ENCODE measurements at regions not wholly inside any gene's neighbourhood (a gene's known extent, or its start where the extent isn't known, plus 50 kb on each side); places are given as distances from the start of the nearest gene placed in this dataset.
"Not testable (repeated sequence)": the region's sequence is repeated elsewhere in the genome, so short reads cannot be mapped to it uniquely, and the experiment has no call there.

DNA sequence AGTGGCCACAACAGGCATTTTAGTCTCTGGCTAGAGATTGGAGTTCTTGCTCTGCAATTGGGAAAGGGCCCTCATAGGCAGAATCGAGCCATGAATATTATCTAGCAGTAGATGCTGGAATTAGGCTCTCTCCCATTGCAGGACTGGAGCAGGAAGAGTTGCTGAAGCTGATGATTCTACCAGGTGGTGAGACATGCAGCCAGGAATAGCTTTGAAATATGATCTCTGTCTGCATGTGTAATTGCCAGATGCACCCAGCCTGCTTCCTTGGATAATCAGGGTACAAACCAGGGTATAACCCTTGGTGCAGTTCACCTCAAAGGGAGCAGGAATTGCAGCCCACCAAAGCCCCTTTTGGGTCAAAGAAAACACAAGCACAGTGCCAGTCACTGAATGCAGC, 211.4 kb upstream of the FTMT start:
- peak; percentile 40 for DNase-seq (ENCODE audit: low spot score)

DNA sequence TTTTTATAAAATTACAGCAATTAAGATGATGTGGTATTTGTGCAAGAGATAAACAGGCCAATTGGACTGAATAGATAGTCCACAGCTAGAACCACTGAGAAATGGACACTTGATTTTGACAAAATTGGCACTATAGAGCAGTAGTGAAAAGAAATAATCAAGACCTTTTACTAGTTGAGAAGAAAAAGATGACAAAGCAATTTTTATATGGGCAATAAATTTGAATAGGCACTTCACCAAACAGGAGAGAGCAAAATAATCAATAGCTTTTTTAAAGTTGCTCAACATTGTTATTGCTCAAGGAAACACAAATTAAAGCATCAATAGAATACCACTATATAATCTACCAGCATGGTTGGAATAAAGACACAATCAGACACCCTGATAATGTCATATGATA, 193.5 kb upstream of the FTMT start:
- DNase-seq (ENCODE audit: low spot score), result no peak

DNA sequence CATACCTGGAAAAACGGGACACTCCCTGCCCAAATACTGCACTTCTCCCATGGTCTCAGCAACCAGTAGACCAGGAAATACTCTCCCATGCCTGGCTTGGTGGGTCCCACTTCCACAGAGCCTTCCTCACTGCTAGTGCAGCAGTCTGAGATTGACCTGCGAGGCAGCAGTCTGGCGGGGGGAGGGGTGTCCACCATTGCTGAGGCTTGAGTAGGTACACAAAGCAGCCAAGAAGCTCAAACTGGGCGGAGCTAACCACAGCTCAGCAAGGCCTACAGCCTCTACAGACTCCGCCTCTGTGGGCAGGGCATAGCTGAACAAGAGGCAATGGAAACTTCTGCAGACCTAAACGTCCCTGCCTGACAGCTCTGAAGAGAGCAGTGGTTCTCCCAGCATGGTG, 191.5 kb upstream of the FTMT start:
- DNase-seq (ENCODE audit: low spot score), result no peak

DNA sequence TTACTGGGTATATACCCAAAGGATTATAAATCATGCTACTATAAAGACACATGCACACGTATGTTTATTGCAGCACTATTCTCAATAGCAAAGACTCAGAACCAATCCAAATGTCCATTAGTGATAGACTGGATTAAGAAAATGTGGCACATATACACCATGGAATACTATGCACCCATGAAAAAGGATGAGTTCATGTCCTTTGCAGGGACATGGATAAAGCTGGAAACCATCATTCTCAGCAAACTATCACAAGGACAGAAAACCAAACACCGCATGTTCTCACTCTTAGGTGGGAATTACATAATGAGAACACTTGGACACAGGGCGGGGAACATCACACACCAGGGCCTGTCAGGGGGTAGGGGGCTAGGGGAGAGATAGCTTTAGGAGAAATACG, 186.1 kb upstream of the FTMT start:
- DNase-seq (ENCODE audit: low spot score), result not testable (repeated sequence)

DNA sequence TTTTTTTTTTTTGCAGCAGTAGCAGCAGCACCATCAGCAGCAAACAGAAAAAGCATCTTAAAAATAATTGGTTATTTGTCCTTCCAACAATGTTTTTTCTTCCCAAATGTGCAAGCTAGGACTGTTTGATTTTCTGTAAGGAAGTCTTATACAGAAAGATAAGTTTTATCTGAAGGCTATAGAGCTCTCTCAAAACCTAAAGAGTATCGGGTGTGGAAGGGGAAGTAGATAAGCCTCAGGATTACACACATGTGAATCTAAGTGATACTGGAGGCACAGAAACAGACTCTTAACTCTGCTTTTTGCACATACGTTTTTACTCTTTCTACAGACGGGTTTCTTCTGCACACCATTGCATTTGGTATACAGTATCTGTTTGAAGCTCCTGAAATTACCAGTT, 184.4 kb upstream of the FTMT start:
- no peak for DNase-seq (ENCODE audit: low spot score)

DNA sequence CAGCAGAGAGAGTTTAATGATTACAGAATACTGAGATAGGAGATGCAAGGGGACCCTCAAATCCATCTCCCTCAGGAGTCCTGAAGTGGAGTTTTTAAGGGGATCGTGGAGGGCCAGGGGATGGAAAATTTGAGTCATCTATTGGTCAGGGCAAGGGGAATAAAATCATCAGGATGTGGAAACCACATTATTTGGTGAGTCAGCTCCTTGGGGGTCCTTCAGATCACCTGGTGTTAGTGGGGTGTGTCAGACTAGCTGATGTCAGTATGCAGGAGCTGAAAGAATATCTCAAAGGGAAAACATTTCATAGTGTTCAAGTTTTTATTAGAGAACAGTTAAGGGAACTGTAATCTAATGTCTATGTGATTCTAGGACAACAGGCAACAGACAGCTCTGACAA, 183.0 kb upstream of the FTMT start:
- no peak for DNase-seq (ENCODE audit: low spot score)

DNA sequence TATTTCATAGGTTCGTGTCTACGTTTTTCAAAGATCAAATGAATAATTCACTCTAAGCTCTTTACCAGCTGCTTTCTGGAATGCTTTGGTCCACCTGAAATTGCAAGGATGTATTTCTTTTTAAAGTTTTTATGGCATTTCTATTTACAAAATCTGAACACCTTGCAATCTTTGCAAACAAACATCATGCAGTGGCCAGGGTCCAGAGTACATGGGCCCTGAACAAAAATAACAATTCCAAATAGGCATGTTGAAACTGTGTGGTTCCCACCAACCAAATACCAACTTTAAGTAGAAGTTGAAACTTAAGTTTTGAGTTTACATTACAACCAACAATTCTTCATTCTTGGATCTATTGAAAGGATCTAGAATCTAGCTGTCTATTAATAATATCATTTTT, 180.1 kb upstream of the FTMT start:
- DNase-seq (ENCODE audit: low spot score), result no peak

DNA sequence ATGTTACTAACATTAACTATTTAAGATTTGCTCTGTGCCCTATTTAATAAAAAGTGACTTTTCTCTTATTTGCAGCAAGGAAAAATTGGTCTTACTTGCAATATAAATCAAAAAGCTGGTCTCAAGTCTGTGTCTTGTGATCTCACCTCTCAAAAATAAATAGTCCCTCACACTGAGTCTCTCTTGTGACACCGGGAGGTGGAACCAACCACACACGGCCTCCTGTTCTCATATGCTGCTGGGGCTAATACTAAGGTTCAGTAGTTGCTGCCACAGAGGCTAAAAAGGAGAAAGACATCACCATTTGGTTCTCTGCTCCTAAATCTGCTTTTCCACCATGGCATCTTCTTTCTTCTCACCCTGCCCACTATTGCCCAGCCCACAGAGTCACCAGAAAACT, 175.8 kb upstream of the FTMT start:
- DNase-seq (ENCODE audit: low spot score), result no peak

DNA sequence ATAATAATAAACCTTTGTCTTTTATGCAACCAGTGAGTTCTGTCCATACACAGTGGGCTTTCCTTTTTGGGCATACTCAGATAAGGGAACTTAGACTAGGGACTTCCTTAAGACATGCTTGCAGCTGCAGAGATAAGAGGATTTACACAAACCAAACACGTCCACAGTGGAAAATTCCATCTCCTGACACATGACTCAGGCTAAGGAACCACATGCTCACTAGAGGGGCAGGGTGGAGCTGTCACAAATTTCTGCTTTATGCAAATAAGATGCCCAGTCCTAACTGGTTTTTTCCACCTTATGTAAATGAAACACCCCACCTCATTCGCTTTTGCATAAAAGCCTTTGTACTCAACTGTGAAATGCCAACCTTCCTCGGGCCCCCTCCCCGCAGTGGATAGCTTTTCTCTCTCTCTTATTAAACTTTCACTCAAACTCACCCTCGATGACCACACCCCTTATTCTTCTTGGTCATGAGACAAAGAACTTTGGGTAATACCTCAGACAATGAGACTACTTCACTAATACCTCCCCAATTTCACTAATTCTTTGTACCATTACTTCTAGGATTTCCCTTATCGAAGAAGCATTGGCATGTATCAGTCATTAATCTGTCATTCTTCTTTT, 170.3 kb upstream of the FTMT start:
- DNase-seq (ENCODE audit: low spot score), result no peak

DNA sequence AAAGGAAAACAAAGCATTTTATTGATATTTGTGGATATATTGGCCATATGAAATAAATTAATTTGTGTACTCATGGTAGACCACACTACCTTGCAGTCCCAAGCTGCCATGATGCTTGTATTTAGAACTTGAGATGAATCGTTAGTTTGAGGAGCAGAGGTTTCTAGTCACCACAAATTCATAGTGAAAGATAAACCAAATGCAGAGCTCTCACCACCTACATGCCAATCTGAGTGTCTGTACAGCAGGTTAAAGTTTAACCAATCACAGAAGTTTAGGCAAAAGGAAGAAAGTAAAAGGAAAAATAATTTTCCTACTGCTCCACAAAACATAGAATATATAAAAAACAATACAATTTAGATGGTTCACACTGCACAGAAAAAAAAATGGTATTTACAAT, 163.6 kb upstream of the FTMT start:
- DNase-seq (ENCODE audit: low spot score), result no peak

DNA sequence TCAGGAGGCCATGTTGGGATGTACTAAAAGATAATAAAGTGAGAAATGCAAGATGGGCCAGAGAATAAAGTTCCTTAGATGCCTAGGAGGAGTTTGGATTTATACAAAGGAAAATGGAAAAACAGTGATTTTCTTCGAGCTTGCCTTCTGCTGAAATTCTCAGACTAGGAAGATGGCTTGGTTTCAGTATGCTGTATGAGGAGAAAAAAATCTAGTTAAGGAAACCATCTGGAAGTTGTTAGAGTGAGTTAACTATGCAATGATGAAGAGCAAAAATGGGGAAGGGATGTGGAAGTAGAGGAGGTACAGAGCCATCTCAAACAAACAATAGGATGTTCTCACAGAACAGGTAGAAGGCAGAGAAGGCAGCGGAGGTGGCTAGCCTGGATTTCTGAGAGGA, 162.9 kb upstream of the FTMT start:
- no peak for DNase-seq (ENCODE audit: low spot score)

DNA sequence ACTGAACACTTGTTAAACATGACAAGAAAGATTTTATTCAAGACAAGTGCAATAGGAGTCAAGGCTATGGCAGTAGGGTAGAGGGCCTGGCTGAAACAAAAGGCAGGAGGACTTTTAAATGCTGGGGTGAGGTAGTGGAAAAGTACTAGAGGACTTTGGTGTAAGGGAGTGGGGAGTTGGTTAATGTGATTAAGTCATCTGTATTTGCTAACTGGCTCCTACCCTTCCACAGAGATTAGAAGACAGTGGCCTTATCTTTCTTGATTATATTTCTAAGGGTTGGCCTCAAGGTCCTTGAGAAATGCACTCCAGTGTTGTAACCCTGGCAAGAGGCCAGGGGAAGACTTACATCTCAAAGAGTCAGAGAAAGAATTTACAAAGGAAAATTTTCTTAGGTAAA, 160.2 kb upstream of the FTMT start:
- DNase-seq (ENCODE audit: low spot score), result peak; percentile 20

DNA sequence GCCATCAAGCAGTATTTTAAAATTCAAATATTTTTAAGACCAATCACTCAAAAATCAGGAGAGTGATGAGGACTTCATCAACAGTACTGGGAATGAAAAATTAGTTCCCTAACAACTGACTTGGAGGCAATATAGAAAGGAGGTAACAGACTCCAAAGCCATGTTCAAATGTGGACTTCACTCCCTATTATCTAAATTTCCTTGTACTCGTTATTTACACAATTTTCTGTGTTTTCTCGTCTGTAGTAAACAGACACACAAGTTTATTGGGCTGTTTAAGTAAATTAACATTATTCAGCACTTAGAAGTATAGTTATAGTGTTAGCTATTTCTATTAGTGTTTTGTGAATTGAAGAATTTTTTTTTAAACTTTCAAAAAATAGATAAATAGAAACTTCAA, 159.5 kb upstream of the FTMT start:
- DNase-seq (ENCODE audit: low spot score), result no peak

DNA sequence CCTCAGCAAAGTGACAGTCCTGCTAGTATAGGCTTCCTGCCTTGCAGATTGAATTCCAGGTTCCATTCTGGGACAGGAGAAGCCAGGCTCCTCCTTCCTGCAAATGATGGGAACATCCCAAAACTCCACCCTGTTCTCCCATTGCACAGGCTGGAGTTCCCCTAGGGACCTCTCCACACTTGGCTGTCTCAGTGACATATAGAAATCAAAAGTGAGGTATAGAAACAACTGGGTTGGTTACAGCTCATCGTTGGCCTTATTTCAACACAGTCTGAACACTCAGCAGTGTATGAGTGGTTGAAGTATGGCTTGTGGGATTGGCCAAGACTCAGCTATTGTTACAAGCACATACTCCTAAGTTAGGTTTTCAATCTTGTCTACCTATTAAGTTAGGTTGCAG, 157.8 kb upstream of the FTMT start:
- DNase-seq (ENCODE audit: low spot score), result no peak

DNA sequence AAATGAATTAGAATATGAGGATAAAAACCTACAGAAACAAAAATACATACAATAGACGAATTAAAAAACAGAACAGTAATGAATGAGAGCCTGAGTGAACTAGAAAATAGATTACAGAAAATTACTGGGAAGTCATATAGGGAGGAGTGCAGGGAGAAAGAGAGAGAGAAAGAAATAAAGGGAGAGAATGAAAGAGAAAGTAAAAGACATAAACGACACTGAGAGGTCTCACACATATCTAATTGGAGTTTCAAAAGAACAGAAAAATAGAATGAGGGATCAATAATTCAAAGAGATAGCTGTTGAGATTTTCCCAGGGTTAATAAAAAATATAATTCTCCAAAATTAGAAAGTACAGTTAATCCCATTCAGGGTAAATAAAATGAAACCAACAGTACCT, 156.4 kb upstream of the FTMT start:
- no peak for DNase-seq (ENCODE audit: low spot score)

DNA sequence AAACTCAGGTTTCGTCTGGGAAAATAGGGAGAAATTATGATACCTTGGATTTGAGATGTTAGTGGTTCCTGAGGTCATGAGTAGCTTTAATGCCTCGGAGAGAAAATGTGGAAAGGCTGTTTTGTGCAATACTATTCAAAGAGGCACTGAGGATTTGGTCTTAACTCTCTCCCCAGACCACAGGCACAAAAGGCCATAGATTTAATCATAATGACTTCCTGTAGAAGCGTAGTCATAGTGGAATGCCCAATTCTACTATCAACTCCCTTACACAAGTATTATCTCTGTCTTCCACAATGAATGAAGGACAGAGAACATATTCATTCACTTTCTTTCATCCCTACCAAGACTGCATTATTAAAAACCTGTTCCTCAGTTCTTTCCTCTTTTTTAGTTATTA, 153.0 kb upstream of the FTMT start:
- no peak for DNase-seq (ENCODE audit: low spot score)

DNA sequence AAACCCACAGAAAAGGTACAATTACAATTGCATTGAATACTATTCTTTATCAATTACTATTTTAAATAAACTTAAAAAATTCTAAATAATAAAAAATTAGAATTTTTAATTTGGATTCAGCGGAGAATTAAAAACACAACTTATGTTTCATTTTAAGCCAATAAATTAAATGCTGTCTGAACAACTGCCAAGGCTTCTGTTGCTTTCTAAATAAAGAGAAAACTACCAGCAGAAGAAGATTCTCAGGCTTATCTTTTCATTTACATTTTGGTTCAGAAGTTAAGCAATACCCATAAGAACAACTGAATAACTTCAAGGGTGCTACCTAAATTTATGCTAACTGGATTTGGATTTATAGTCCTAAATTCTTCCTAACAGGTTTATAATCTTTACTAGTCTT, 150.0 kb upstream of the FTMT start:
- DNase-seq (ENCODE audit: low spot score), result no peak

DNA sequence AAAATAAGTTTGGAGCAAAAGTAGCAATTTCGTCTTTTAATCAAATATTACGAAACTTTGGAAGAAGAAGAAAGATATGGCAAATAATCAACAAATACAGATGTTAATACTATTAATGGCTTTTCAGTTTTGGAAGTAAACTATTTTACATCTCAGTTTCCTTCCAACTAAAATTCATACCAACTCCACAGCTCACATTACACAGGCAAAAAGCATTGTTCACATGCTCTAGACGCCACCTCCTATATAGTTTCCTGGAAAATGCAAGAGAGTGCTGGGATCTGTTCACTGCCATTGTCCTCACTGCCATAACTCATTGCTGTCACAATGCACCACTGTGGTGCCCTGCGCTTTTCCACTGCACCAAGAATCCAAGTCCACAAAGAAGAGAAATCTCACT, 149.0 kb upstream of the FTMT start:
- DNase-seq (ENCODE audit: low spot score), result no peak

DNA sequence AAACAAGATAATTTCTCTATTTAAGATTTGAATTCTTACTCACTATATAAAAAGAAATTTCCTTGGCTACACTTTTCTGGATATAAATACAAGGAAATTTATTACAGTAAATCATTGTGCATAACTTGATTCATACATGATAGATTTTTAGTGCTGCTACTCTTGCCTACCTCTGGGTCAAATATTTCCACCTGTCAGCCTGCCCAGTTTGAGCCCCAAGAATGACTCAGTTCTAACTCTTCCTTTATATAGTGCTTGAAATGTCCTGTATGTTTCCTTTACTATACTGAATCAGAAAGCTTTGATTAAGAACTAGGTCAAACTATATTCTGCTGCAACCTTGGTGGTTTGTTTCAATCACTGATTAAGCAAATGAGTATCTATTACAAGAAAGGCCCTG, 147.4 kb upstream of the FTMT start:
- no peak for DNase-seq (ENCODE audit: low spot score)

DNA sequence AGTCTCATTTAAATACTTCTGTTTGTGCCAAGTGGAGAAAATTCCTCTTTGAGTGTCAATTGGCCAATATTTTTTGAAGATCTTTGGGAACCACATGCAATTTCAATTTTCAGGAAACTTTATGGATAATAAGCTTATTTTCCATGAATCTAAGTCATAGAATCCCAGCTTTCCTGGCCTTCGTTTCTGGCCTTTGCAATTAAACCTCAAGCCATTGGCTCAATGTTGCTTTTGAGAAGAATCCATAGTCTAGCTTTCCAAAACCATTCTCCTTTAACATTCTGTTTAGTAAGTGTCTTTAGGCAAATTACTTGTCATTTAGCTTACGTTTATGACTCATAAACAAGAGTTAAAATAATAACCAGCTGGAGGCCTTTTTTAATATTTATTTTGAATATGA, 145.0 kb upstream of the FTMT start:
- no peak for DNase-seq (ENCODE audit: low spot score)

DNA sequence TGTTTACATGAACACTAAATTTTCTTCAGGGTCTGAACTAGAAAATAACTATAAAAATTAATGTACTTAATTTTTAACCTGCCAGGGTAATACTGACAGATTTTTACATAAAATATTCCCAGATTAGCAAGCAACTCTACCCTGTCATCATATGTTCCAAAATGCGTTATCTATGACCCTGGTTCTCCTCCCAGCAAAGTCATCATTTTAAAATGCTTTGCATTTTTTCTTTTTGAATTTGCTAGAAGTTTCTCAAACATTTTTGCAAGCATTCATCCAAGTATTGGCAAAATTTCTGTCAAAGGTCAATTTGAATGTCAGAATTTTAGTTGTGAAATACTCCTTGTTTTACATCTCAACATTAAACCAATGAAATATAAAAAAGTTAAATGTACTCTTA, 144.5 kb upstream of the FTMT start:
- no peak for DNase-seq (ENCODE audit: low spot score)

DNA sequence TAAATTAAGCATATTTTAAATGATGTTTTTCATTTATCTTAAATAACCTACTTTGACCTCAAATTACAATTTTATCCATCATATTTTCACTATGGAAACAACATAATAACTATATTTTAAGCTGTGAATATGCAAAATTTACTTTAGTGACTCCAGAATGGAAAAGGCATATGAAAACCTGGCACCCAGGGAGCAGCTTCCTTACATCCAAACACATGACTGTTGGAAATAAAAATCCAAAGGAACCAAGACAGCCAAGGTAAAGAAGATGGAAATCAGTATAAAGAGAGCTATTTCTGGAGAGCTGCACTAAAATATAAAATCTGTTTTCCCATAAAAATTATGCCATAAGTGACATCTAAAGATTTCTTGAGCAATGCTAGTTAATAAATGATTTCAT, 140.3 kb upstream of the FTMT start:
- no peak for DNase-seq (ENCODE audit: low spot score)

DNA sequence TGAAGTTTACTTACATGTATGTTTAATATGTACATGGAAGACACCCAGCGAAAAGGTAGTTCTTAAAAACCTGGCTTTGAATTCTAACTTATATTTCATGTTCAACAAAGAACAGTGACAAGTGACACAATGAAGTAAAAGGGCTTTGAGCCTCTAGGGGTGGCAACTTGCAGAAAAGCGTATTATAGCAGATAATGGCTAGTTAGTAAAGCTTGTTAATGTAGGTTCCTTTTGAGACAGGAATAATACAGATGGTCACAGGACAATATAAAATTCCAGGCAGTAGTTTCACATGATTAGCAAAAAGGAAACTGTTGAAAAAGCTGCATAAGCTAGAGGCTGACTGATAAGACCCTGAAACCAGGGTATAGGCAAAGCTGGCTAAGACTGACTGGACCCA, 132.4 kb upstream of the FTMT start:
- no peak for DNase-seq (ENCODE audit: low spot score)

DNA sequence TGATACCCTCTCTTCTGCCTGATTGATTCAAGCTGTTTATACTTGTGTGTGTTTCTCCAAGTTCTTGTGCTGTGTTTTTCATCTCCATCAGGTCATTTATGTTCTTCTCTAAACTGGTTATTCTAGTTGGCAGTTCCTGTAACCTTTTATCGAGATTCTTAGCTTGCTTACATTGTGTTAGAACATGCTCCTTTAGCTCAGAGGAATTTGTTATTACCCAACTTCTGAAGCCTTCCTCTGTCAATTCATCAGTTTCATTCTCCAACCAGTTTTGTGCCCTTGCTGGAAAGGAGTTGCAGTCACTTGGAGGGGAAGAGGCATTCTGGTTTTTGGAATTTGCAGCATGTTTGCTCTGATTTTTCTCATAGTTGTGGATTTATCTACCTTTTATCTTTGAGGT, 126.2 kb upstream of the FTMT start:
- DNase-seq (ENCODE audit: low spot score), result no peak

DNA sequence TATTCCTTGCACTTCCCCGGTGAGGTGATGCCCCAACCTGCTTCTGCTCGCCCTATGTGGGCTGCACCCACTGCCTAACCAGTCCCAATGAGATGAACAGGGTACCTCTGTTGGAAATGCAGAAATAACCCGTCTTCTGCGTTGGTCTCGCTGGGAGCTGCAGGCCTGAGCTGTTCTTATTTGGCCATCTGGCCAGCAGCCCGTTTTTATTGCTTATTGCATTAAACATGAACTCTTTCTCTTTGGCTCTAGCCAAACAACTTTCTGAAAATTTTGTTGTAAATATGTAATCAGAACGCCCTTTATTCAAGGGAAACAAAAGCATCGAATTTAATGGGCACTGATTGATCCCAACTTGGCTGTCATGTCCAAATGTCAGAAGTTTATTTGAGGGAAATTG, 124.7 kb upstream of the FTMT start:
- no peak for DNase-seq (ENCODE audit: low spot score)

Measured in SK-N-DZ (cell line).